GM10266 (cell line): ENCODE measurements at regions not wholly inside any gene's neighbourhood (a gene's known extent, or its start where the extent isn't known, plus 50 kb on each side); places are given as distances from the start of the nearest gene placed in this dataset.

Source experiments
- DNase-seq: peaks from one replicate; pipeline ENCODE4 v3.0.0; 2012; ENCODE audit errors: extremely low spot score
- CTCF ChIP-seq: IDR thresholded peaks from 2 replicates; pipeline ENCODE4 v1.5.1; 2012; ENCODE audit warnings: mild to moderate bottlenecking, low read depth; ENCODE audit not compliant: control insufficient read depth, insufficient read depth; ENCODE audit errors: missing control alignments

GRCh38 chr11:128226106-128226716, 361.1 kb downstream of the ETS1 start:
- DNase-seq: no peak
- no peak for TF ChIP-seq CTCF

- no peak for DNase-seq
- no peak for TF ChIP-seq CTCF
Observed at GRCh38 chr11:128222245-128222884, 365.0 kb downstream of the ETS1 start.

- no peak for DNase-seq
Observed at GRCh38 chr11:128219731-128220120, 367.6 kb downstream of the ETS1 start.

GRCh38 chr11:128216198-128216597, 371.2 kb downstream of the ETS1 start:
- no peak for DNase-seq
- TF ChIP-seq CTCF: no peak

More at GRCh38 chr11:128219731-128220120, 367.6 kb downstream of the ETS1 start:
- TF ChIP-seq CTCF: no peak

- DNase-seq: no peak
Observed at GRCh38 chr11:128215238-128215882, 372.0 kb downstream of the ETS1 start.

GRCh38 chr11:128214263-128214662, 373.1 kb downstream of the ETS1 start:
- no peak for TF ChIP-seq CTCF

More at GRCh38 chr11:128215238-128215882, 372.0 kb downstream of the ETS1 start:
- no peak for TF ChIP-seq CTCF

GRCh38 chr11:128213461-128213860, 373.9 kb downstream of the ETS1 start:
- no peak for DNase-seq
- no peak for TF ChIP-seq CTCF

More at GRCh38 chr11:128214263-128214662, 373.1 kb downstream of the ETS1 start:
- DNase-seq: no peak
